Spleen (tissue), 7 donors: ENCODE measurements at regions not wholly inside any gene's neighbourhood (a gene's known extent, or its start where the extent isn't known, plus 50 kb on each side); places are given as distances from the start of the nearest gene placed in this dataset.

Experiments
- POLR2A ChIP-seq, 3 donors: fragments of 450-650 bp; IDR thresholded peaks; one replicate each; pipeline ENCODE4 v1.5.1; 2017; ENCODE audit warnings: antibody characterized with exemption in 3 of 3, mild to moderate bottlenecking in 1 of 3
- POLR2AphosphoS5 ChIP-seq, 3 donors: sonication (generic); formaldehyde crosslinking; IDR thresholded peaks; one replicate each; pipeline ENCODE4 v1.5.1; 2017; ENCODE audit warnings: antibody characterized with exemption in 3 of 3
- TF ChIP-seq, protein P1 (sequence below), 11 experiments: fragments of 200-600 bp in 7 of 11; fragments of 450-650 bp in 4 of 11; sonication (generic) in 4 of 11; IDR thresholded peaks in 8 of 11; conservative IDR thresholded peaks in 3 of 11; 1 replicate in 7 of 11; 2 replicates in 4 of 11; pipeline versions ENCODE4 v1.4.0 to v1.8.0; 2016 to 2021; ENCODE audit warnings: antibody characterized with exemption in 11 of 11, inconsistent platforms in 4 of 11, mild to moderate bottlenecking in 1 of 11
- donor health status: DM: no; HTN: no; CAD: no; lungs with moderate emphysema.
- donor health status: DM: no; HTN: no; CAD: no.
- donor health status: DM: no; HTN: no; CAD: no.

DNA sequence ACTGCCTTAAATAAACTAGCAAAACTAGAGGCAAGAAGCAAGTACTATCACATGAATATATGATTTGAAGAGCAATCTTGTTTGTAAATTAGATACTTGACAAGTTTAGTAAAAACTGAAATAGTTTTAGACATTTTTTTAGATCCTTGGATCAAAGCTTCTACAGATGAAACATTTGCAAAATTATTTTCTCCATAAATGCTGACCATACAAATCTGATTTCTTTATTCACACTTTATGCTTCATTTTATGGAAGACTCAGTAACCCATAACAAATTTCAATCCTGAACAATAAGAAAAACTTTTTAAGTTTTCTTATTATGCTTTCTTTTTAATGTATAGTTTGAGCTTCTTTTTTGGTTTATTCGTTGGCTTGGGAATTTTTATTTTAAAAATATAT lies 750.2 kb upstream of the SLITRK5 start:
- TF ChIP-seq, protein P1, sequence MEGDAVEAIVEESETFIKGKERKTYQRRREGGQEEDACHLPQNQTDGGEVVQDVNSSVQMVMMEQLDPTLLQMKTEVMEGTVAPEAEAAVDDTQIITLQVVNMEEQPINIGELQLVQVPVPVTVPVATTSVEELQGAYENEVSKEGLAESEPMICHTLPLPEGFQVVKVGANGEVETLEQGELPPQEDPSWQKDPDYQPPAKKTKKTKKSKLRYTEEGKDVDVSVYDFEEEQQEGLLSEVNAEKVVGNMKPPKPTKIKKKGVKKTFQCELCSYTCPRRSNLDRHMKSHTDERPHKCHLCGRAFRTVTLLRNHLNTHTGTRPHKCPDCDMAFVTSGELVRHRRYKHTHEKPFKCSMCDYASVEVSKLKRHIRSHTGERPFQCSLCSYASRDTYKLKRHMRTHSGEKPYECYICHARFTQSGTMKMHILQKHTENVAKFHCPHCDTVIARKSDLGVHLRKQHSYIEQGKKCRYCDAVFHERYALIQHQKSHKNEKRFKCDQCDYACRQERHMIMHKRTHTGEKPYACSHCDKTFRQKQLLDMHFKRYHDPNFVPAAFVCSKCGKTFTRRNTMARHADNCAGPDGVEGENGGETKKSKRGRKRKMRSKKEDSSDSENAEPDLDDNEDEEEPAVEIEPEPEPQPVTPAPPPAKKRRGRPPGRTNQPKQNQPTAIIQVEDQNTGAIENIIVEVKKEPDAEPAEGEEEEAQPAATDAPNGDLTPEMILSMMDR (IDR thresholded peaks at IDR 0.05 in 8 of 11, conservative IDR thresholded peaks at IDR 0.05 in 3 of 11) = no peak
- TF ChIP-seq POLR2A (IDR thresholded peaks at IDR 0.05) = no peak
- no peak for TF ChIP-seq POLR2AphosphoS5 (IDR thresholded peaks at IDR 0.05)
